ENCODE measurements at regions not wholly inside any gene's neighbourhood (a gene's known extent, or its start where the extent isn't known, plus 50 kb on each side); places are given as distances from the start of the nearest gene placed in this dataset.

- TF ChIP-seq POLR2A (IDR thresholded peaks at IDR 0.05) (no peak), CTCF (IDR thresholded peaks at IDR 0.05) (no peak)
Observed at GRCh38 chr13:73179650-73180274, 121.0 kb downstream of the KLF5 start.

Data from ovary (tissue), 3 donors.